GM21515 (cell line): ENCODE measurements at regions not wholly inside any gene's neighbourhood (a gene's known extent, or its start where the extent isn't known, plus 50 kb on each side); places are given as distances from the start of the nearest gene placed in this dataset.

Experiments
- ATAC-seq: cut with Tn5 transposase; IDR thresholded peaks from one replicate; pipeline ENCODE4 v1.9.1; 2021; ENCODE audit not compliant: unreplicated experiment

DNA sequence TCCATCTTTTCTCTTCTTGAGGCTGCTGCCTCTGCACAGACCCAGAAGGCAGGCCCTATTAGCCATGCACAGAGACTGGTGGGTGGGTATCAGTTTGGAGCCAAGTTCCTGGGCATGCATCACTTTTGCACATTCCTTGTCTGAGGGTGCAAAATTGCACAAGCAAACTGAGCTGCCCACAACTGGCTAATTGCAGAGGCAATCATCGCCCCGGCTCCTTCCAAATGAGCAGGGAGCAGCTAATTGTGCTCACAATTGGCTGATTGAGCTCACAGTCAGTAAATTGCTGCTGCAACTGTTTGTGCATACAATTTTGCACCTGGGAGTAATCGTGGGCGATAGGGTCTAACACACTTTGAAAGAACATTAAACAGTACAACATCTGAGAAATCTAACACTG is 511.4 kb downstream of the DHX35 start:
- no peak for ATAC-seq

GRCh38 chr20:39468703-39469102 is 506.6 kb downstream of the DHX35 start:
- ATAC-seq, result no peak

- ATAC-seq, result no peak
These were observed 502.1 kb downstream of the DHX35 start for GRCh38 chr20:39464238-39464637.

- ATAC-seq, result no peak
These were observed 500.3 kb downstream of the DHX35 start for GRCh38 chr20:39462416-39462945.

GRCh38 chr20:39458452-39458851 is 496.3 kb downstream of the DHX35 start:
- ATAC-seq, result no peak

GRCh38 chr20:39453890-39454289 is 491.7 kb downstream of the DHX35 start:
- ATAC-seq, result no peak

DNA sequence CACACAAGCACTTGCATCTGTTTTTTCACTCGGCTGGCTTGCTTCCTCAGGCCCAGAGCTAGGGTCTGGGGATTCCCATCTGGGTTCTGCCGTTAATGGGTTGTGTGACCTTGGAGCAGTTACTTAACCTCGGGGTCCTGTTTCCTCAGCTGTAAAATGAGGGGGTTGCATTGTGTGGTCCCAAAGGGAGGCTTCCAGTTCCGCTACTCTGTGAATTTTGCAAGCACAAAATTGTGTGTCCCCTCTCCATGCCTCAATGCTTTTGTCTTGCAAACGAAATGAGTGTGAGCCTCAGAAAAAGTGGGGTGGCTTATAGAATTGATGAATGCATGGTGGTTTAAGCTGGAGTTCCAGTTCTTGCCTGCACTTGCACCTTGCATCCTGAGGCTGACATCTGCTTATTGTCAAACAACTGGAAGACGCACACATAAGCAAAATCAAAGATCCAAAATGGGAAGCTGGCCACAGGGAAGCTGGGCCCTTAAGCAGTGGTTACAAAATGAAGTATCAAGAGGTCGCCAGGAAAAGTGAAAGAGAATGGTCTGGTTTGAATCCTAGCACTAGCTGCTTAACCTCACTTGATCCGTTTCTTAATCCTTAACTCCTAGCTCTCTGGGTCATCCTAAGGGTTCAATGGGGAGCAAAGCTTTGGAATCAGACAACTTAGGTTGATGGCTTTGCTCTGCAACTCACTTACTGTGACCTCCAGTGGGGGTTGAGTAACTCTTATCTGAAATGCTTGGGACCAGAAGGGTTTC is 490.6 kb downstream of the DHX35 start:
- ATAC-seq, result no peak

- ATAC-seq, result no peak
These were observed 489.2 kb downstream of the DHX35 start for GRCh38 chr20:39451386-39451785.

- no peak for ATAC-seq
These were observed 484.3 kb downstream of the DHX35 start for GRCh38 chr20:39446397-39446796.

DNA sequence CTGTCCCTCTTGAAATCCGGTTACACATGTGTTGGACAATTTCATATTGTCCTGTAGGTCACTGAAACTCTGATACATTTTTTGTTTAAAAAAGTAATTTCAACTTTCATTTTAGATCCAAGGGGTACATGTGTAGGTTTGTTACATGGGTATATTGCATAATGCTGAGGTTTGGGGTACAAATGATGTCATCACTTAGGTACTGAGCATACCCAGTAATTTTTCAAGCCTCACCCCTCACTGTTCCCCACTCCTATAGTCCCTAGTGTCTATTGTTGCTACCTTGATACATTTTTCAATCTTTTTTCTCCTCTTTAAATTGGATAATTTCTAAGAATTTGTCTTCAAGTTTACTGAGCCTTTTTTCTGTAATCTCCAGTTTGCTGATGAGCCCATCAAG is 483.0 kb downstream of the DHX35 start:
- no peak for ATAC-seq

GRCh38 chr20:39433466-39433865 is 471.3 kb downstream of the DHX35 start:
- no peak for ATAC-seq

- ATAC-seq, result no peak
These were observed 469.1 kb downstream of the DHX35 start for GRCh38 chr20:39431091-39431880.

DNA sequence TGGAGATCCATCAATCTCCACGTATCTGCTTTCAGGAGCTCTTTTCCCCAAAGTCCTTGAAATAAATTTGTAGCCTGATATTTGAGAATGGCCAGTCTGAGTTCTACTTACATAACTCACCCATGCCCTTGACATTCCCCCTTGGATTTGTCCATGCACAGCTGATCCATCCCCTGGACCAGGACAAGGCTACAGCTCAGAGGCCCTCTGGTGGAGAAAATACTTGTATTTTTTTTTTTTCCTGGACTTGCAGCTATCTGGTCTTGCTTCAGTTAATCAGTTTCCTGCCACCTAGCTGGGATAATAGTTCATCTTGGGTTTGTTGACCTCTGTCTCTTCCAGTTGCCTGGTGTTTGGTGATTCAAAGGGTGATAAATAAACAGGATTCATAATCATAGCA is 467.6 kb downstream of the DHX35 start:
- no peak for ATAC-seq

GRCh38 chr20:39424962-39425678 is 463.0 kb downstream of the DHX35 start:
- no peak for ATAC-seq

GRCh38 chr20:39421571-39422105 is 459.5 kb downstream of the DHX35 start:
- ATAC-seq, result no peak

GRCh38 chr20:39412091-39412490 is 449.9 kb downstream of the DHX35 start:
- no peak for ATAC-seq

GRCh38 chr20:39399463-39399862 is 437.3 kb downstream of the DHX35 start:
- no peak for ATAC-seq

DNA sequence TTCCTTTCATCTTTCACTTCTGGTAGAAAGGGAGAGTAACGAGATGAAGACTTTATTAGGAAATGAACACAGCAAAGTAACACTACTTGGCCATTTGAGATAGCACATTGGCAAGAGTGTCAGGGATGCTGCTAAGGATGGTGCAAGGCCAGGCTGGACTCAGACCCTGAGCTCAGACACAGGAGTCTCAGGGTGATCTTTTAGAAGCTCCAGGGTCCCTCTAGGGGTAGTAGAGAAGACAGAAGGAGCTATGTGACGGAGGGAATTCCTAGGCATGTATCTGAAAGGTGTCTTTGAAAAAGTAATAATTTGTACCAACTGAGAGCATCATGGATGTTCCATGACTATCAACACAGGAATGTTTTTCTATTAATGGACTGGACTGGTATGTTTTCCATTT is 436.5 kb downstream of the DHX35 start:
- no peak for ATAC-seq

- ATAC-seq, result no peak
These were observed 435.5 kb downstream of the DHX35 start for GRCh38 chr20:39397646-39398045.

DNA sequence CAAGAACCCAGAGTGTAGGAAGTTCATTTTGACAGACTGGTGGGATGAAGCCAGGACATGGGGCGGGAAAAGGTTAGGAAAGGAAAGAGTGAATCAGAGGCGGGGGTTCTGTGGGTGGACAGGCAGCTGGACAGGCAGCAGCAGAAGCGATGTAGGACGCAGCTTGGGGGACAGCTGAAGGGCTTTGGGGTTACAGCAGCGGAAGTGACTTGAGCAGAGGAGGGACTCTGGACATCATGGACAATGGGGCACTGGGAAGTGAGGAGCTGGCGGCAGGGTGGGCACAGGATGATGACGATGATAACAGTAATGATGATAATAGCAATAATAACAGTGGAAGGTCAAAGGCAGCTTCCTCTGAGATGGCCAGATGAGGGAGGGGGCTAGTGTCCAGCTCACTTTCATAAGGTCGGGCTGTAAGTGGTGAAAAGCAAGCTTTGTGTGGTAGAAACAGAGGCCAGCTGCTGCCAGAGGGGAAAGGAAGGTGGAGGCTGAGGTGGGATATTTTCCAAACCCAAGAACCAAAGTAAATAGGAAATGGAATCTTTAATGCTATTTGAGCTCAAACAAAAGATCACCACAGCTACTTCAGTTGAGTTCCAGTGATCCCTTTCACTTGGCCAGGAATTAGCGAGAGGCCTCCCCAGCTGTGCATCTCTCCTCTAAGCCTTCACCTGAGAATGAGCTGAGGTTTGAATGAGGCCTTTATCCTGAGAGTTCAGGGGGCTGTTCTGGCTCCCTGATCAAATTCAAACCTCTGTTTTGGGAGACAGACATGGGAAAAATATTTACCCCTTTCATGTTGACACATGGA is 433.5 kb downstream of the DHX35 start:
- no peak for ATAC-seq
